CD4-positive, alpha-beta T cell treated with Interleukin-10 for 1 hour (primary cell): ENCODE measurements at regions not wholly inside any gene's neighbourhood (a gene's known extent, or its start where the extent isn't known, plus 50 kb on each side); places are given as distances from the start of the nearest gene placed in this dataset.
"Not testable (repeated sequence)": the region's sequence is repeated elsewhere in the genome, so short reads cannot be mapped to it uniquely, and the experiment has no call there.

Experiments
- DNase-seq: peaks from one replicate; pipeline ENCODE4 v3.0.0-alpha.2; 2020

- DNase-seq = no peak
These were observed 155.3 kb upstream of the C16orf82 start for GRCh38 chr16:26911436-26911835.

DNA sequence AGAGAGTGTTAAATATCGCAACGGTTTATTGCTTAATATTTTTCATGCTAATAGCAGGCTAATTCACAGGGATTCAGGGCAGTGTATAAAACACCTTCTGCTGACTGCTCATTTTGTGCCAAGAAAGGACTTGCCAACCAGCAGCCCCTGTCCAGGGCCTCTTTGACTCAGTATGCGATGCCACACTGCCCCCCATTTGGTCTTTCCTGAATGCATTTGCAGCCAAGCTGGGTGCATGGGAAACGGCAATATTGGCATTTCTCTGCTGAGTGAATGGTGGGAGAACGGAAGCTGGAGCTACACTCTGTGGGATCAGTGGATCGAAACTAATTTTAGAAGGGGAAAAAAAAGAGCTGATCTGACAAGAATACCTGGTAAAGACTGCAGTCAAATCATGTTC, 152.9 kb upstream of the C16orf82 start:
- DNase-seq = no peak

DNA sequence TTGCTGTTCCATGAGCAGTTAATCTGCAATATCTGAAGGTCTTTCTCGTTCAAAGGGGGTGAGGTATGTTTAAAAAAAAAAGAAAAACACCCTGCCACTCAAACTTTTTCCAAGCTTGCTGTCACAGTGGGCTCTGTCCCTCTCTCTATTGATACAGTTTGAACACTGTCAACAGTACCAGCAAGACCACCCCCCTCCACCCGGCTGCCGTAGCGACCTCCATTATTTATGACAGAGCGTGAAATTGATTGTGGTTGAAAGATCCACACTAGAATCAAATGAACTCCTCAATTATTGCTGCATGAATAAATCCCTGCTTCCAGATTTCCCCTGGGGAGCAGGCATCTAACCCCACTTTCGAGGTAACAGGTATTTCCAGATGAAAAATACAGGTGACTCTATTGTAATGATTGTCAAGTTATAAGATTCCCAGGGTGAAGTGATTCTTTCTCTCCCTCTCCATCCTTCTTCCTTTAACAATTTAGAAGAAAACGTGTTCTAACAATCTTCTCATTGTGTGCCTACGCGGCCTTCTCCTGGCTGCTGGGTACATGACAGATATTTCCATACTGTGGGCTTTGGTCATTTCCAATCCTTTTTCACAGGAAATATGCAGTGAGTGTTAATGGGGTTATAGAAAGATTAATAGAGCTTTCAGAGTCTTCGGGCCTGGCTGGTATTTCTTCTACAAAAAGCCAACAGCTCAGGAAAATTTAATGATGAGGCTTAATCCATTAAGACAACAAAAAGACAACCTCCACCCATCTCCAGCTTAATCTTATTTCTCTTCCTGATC, 135.7 kb upstream of the C16orf82 start:
- DNase-seq = no peak

DNA sequence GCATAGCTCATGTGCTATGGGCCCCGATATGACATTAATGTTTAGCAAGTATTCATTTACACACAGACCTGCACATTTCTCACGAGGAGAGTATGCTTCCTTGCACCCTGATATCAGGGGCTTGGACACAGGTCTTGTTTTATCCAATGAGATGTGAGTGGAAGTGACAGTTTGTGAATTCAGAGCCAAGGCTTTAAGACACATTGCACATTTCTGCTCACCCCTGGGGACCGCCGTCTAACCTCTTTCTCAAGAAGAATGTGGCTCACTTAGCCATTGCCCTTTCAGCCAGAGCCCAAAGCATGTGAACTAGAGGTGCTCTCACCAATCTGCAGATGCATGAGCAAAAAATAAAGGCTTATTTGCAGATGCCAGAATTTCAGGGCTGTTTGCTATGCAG, 116.1 kb upstream of the C16orf82 start:
- DNase-seq = no peak

- DNase-seq = no peak
These were observed 114.8 kb upstream of the C16orf82 start for GRCh38 chr16:26951950-26952349.

DNA sequence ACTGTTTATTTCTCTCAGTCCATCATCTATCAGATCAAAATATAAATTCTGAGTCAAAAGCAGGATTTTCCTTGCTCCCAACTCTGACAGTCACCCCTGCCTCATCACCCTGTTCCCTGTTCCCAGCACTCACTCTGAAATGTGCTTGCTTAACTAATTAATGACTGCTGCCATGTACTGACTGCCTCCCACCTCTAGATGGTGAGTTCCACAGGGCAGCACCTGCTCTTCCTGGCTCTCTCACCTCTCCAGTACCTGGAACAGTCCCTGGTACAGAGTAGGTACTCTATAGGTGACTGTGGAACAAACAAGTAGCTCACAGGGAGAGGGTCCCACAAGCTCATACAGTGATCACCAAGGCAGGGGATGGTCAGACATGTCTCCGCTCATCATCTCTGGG, 114.3 kb upstream of the C16orf82 start:
- no peak for DNase-seq

GRCh38 chr16:26957283-26957859, 109.4 kb upstream of the C16orf82 start:
- no peak for DNase-seq

DNA sequence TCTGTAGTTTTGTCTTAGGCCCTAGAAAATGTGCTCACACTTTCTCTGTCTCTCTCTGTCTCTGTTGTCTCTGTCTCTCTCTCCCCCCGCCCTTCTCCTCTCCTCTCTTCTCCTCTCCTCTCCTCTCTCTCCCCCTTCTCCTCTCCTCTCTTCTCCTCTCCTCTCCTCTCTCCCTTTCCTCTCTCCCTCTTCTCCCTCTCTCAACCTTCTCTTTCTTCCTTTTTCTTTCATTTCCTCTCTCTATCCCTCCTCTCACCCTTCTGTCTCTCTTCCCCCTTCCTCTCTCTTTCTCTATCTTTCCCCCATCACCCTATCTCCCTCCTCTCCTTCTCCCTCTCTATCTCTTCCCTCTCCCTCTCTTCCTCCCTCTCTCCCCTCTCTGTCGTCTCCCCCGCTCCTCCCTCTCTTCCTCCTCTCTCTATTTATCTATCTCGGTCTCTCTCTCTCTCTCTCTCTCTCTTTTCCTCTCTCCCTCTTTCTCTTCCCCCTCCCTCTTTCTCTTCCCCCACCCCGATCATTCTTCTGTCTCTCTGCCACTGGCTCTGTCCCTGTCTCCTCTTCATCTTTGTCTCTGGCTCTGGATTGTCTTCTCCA, 107.2 kb upstream of the C16orf82 start:
- no peak for DNase-seq

DNA sequence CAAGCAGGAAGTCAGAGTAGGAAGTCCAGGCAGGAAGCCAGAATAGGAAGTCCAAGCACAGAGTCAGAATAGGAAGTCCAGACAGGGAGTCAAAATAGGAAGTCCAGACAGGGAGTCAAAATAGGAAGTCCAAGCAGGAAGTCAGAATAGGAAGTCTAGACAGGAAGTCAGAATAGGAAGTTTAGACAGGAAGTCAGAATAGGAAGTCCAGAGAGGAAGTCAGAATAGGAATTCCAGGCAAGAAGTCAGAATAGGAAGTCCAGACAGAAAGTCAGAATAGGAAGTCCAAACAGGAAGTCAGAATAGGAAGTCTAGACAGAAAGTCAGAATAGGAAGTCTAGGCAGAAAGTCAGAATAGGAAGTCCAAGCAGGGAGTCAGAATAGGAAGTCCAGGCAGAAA, 105.3 kb upstream of the C16orf82 start:
- DNase-seq = no peak

GRCh38 chr16:26963109-26963508, 103.6 kb upstream of the C16orf82 start:
- peak; percentile 3 for DNase-seq

DNA sequence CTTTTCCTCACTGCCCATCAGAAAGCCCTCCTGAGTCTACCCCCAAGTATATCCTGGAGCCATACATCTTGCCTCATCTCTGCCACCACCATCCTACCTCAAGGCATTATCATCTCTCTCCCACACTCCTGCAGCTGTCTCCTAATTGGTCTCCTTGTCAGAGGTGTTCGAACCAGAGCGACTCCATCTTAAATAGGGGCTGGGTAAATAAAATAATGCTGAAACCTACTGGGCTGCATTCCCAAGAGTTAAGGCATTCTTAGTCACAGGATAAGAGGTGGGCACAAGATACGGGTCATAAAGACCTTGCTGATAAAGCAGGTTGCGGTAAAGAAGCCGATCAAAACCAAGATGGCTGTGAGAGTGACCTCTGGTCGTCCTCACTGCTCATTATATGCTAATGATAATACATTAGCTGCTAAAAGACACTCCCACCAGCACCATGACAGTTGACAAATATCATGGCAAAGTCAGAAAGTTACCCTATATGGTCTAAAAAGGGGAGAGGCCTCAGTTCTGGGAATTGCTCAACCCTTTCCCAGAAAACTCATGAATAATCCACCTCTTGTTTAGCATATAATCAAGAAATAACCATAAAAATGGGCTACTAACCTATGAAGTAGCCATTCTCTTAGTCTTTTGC, 97.0 kb upstream of the C16orf82 start:
- DNase-seq = no peak

DNA sequence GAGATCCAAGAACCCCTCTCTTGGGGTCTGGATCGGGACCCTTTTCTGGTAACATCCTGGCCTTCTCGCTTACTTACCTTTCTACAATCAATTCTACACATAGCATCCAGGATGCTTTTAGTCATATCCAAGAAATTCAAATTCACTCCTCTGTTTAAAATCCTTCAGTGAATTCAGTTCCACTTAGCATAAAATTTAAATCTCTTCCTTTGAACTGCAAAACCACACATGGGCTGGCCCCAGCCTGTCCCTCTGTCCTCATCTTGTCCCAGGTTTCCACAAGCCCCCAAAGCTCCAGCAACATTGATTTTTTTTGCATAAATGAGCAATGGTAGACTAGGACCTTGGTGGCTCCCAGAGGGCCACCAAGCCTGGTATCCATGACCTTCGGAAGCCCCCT, 96.4 kb upstream of the C16orf82 start:
- no peak for DNase-seq

DNA sequence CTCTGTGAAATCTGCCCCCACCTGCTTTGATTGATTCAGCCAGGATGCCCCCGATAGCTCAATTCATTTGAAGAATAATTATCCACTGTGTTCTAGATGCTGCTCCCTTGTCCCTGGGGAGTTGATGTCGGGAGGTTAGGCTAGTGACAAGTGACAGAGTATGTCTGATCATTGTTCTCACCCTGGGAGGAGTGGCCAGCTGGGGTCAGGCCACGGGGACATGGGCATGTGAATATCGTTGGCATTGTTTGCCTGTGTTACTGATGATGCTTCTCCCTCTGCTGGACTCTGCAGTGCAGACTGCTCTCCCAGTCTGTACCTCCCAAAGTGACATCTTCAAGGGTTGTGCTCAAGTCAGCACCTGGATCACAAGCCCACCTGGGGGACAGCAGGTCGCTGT, 89.9 kb upstream of the C16orf82 start:
- no peak for DNase-seq

- no peak for DNase-seq
These were observed 85.3 kb upstream of the C16orf82 start for GRCh38 chr16:26981266-26981938.

- no peak for DNase-seq
These were observed 84.3 kb upstream of the C16orf82 start for GRCh38 chr16:26982422-26982821.

- DNase-seq = no peak
These were observed 83.3 kb upstream of the C16orf82 start for GRCh38 chr16:26983426-26983825.

- no peak for DNase-seq
These were observed 81.3 kb upstream of the C16orf82 start for GRCh38 chr16:26985100-26986065.

GRCh38 chr16:26987597-26988010, 79.1 kb upstream of the C16orf82 start:
- DNase-seq = no peak

GRCh38 chr16:26988186-26988585, 78.5 kb upstream of the C16orf82 start:
- no peak for DNase-seq

DNA sequence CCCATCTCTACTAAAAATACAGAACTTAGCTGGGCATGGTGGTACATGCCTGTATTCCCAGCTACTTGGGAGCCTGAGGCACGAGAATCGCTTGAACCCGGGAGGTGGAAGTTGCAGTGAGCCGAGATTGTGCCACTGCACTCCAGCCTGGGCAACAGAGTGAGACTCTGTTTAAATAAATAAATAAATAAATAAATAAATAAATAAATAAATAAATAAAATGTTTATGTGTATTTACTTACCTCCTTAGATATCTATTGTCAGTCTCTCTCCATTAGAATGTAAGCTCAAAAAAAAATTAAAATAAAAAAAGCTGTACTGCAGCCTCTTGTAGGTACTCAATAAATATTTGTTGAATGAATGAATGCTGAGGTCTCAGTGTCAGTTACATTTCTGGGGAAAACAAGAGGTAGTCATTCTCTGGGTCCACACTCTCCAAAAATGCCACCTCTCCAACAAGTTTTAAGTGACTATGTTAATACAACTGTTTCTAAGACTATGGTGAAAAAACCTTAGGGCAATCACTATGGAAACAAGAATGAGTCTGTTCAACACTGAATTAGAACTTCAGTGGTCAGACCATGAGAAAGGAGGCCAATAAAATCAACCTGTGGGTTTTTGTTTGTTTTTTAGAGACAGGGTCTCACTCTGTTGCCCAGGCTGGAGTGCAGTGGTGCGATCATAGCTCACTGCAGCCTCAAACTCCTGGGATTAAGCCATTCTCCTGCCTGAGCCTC, 76.2 kb upstream of the C16orf82 start:
- DNase-seq = not testable (repeated sequence)

- DNase-seq = no peak
These were observed 73.9 kb upstream of the C16orf82 start for GRCh38 chr16:26992666-26993349.
